Pancreas (tissue), 10 donors: ENCODE measurements at regions not wholly inside any gene's neighbourhood (a gene's known extent, or its start where the extent isn't known, plus 50 kb on each side); places are given as distances from the start of the nearest gene placed in this dataset.
A peak's percentile ranks its signal among the peaks of the same experiment; 100 is the strongest.

Experiments
- ATAC-seq, 4 donors: fragments of 200-7000 bp; cut with Tn5 transposase; one replicate each; pipeline versions ENCODE4 v1.8.0 to v1.9.1; 2020; ENCODE audit warnings: mild to moderate bottlenecking in 4 of 4, moderate library complexity in 4 of 4
- DNase-seq, 6 donors: peaks; one replicate each; pipeline ENCODE4 v3.0.0-alpha.2; 2020
- FAIRE-seq: peaks from 2 replicates; lab custom pipeline; 2012; peaks lifted over from hg19 to GRCh38; lab: Jason Lieb, UNC
- H3K27ac ChIP-seq, 4 donors: fragments of 200-600 bp; sonication (generic); 1 replicate in 3 of 4; 2 replicates in 1 of 4; pipeline versions ENCODE4 v1.5.0 to v1.8.0; 2020
- H3K27me3 ChIP-seq, 4 donors: fragments of 200-600 bp; one replicate each; pipeline ENCODE4 v1.8.0; 2021
- H3K36me3 ChIP-seq, 3 donors: fragments of 200-600 bp; sonication (generic) in 1 of 3; one replicate each; pipeline versions ENCODE4 v1.5.0 to v1.8.0; 2020 to 2021
- H3K4me1 ChIP-seq, 3 donors: fragments of 200-600 bp; one replicate each; pipeline ENCODE4 v1.8.0; 2021
- H3K4me3 ChIP-seq, 4 donors: fragments of 200-600 bp; sonication (generic) in 2 of 4; one replicate each; pipeline versions ENCODE4 v1.5.0 to v1.8.0; 2020 to 2021
- H3K9me3 ChIP-seq, 4 donors: fragments of 200-600 bp; one replicate each; pipeline ENCODE4 v1.8.0; 2021
- WGBS, 2 donors: extraction: QIAGEN DNeasy Blood & Tissue Kit; methylation state at CpG; one replicate each; pipeline ENCODE4 v1.1.7; 2013; 5-methylcytosine and 5-hydroxymethylcytosine counted together
- intact Hi-C, 3 donors: fragments of 100-400 bp; cut with DNase I; formaldehyde crosslinking; loops; one replicate each; pipeline versions ENCODE4 v1.11.1 to v1.14.2; 2022
- TF ChIP-seq, protein P1 (sequence below), 4 donors: fragments of 200-600 bp; sonication (generic) in 3 of 4; IDR thresholded peaks; one replicate each; pipeline versions ENCODE4 v1.5.0 to v1.8.0; 2021; ENCODE audit warnings: antibody characterized with exemption in 4 of 4
- donor health status: healthy with polysubstance abuse.
- donor health status: DM: no; HTN: no; CAD: no; lungs with moderate emphysema.
- donor health status: DM: no; HTN: no; CAD: no.
- donor health status: control.
- donor health status: control.
- donor health status: Bipolar disorder and iron deficiency.
- donor health status: DM: yes; HTN: yes; CAD: no.
- donor health status: DM: no; HTN: no; CAD: no.
- donor health status: DM: no; HTN: no; CAD: no.
- donor health status: DM: yes; HTN: yes; CAD: no.

- H3K27me3 ChIP-seq = no peaks in the 10 kb centered on the region
- intact Hi-C loops = no loop called here
- FAIRE-seq = no peak
- no peak overlapping the region for H3K27ac ChIP-seq
- no peak for ATAC-seq
- TF ChIP-seq, protein P1, sequence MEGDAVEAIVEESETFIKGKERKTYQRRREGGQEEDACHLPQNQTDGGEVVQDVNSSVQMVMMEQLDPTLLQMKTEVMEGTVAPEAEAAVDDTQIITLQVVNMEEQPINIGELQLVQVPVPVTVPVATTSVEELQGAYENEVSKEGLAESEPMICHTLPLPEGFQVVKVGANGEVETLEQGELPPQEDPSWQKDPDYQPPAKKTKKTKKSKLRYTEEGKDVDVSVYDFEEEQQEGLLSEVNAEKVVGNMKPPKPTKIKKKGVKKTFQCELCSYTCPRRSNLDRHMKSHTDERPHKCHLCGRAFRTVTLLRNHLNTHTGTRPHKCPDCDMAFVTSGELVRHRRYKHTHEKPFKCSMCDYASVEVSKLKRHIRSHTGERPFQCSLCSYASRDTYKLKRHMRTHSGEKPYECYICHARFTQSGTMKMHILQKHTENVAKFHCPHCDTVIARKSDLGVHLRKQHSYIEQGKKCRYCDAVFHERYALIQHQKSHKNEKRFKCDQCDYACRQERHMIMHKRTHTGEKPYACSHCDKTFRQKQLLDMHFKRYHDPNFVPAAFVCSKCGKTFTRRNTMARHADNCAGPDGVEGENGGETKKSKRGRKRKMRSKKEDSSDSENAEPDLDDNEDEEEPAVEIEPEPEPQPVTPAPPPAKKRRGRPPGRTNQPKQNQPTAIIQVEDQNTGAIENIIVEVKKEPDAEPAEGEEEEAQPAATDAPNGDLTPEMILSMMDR (IDR thresholded peaks at IDR 0.05) = no peak
- no peaks in the 10 kb centered on the region for H3K9me3 ChIP-seq
- WGBS, 2 donors = 77 to 85% methylated on average over 18 of the region's 18 CpGs
- peak in 1 of 6 donors; percentile 37 for DNase-seq
- no peaks in the 10 kb centered on the region for H3K36me3 ChIP-seq
- no peaks in the 10 kb centered on the region for H3K4me1 ChIP-seq
- no peak overlapping the region for H3K4me3 ChIP-seq
Observed at GRCh38 chr18:75129717-75130477, 79.0 kb downstream of the PTGR3 start.

DNA sequence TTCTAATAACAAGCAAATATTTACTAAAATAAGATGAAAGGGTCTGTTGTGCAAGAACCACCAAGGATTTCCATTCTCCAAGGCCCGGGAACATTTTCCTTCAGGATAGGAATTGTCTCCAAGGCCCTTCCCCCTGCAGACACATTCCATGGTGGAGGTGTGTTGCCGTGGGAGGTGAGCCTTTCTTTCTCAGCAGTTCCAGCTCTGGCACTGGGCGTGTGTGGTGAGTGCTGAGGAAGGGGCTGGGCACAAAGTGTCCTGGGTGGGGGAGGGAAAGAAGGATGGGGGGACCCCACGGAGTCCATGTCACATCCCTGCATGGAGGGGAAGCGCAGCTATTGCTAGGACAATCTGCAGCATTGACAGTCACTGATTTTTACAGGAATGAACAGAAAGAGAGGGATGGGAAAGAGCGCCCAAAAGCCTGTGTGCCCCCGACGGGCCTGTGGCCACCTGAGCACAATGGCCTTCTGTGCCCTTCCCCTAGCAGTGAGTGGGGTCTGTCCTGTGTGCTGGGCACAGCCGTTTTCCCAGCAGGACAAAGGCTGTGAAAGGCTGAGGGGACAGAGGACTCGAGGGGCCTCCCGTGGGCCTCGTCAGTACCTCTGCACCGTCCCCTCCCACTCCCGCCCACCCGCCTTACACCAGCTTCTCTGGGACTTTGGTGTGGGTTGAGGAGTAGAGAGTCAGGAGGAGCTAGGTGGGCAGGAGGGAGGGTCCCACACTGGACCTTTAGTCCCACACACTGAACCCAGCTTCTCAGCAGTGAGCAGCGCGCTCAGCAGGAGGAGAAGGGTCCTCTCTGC is 79.8 kb downstream of the PTGR3 start:
- DNase-seq = peak in 1 of 6 donors; percentile 33
- Histone ChIP-seq H3K27ac (no peak overlapping the region), H3K27me3 (no peaks in the 10 kb centered on the region), H3K36me3 (no peaks in the 10 kb centered on the region), H3K4me1 (no peaks in the 10 kb centered on the region), H3K9me3 (no peaks in the 10 kb centered on the region), H3K4me3 (no peak overlapping the region)
- 76 to 80% methylated on average over 17 of the region's 17 CpGs for WGBS, 2 donors
- no peak for FAIRE-seq
- intact Hi-C loops = no loop called here
- no peak for ATAC-seq
- TF ChIP-seq, protein P1 (IDR thresholded peaks at IDR 0.05) = no peak

GRCh38 chr18:75128051-75128605 is 80.8 kb downstream of the PTGR3 start:
- no peaks in the 10 kb centered on the region for H3K9me3 ChIP-seq
- WGBS, 2 donors = 84 to 88% methylated on average over 7 of the region's 7 CpGs
- intact Hi-C loops = no loop called here
- ATAC-seq = no peak
- no peaks in the 10 kb centered on the region for H3K4me1 ChIP-seq
- peak in 1 of 6 donors; percentile 34 for DNase-seq
- no peak overlapping the region for H3K4me3 ChIP-seq
- TF ChIP-seq, protein P1 (IDR thresholded peaks at IDR 0.05) = no peak
- H3K36me3 ChIP-seq = no peaks in the 10 kb centered on the region
- H3K27ac ChIP-seq = no peak overlapping the region
- H3K27me3 ChIP-seq = no peaks in the 10 kb centered on the region
- no peak for FAIRE-seq

- Histone ChIP-seq H3K27me3 (no peaks in the 10 kb centered on the region), H3K4me1 (no peaks in the 10 kb centered on the region), H3K4me3 (no peak overlapping the region), H3K36me3 (no peaks in the 10 kb centered on the region), H3K27ac (no peak overlapping the region), H3K9me3 (no peaks in the 10 kb centered on the region)
- TF ChIP-seq, protein P1 (IDR thresholded peaks at IDR 0.05) = no peak
- ATAC-seq (peak in 1 of 4 donors; percentile 22), DNase-seq (peak in 1 of 6 donors; percentile 49), FAIRE-seq (no peak)
- intact Hi-C loops = no loop called here
- WGBS, 2 donors = 80 to 82% methylated on average over 24 of the region's 24 CpGs
Observed at GRCh38 chr18:75127143-75128021, 81.6 kb downstream of the PTGR3 start.
